Osteocyte (in vitro differentiated cells): ENCODE measurements at regions not wholly inside any gene's neighbourhood (a gene's known extent, or its start where the extent isn't known, plus 50 kb on each side); places are given as distances from the start of the nearest gene placed in this dataset.

Experiments used
- DNase-seq: peaks from one replicate; pipeline ENCODE4 v3.0.0; 2021; ENCODE audit warnings: mixed read lengths; ENCODE audit not compliant: unreplicated experiment; ENCODE audit errors: extremely low spot score
- H3K27ac Mint-ChIP-seq: one replicate; pipeline ENCODE4 v1.8.0; 2021; ENCODE audit warnings: mild to moderate bottlenecking, mixed read lengths; ENCODE audit not compliant: unreplicated experiment
- H3K27me3 Mint-ChIP-seq: one replicate; pipeline ENCODE4 v1.8.0; 2021; ENCODE audit warnings: mixed read lengths; ENCODE audit not compliant: unreplicated experiment
- H3K36me3 Mint-ChIP-seq: one replicate; pipeline ENCODE4 v1.8.0; 2021; ENCODE audit warnings: mixed read lengths; ENCODE audit not compliant: unreplicated experiment
- H3K4me1 Mint-ChIP-seq: one replicate; pipeline ENCODE4 v1.8.0; 2021; ENCODE audit warnings: mixed read lengths; ENCODE audit not compliant: unreplicated experiment
- H3K4me3 Mint-ChIP-seq: one replicate; pipeline ENCODE4 v1.8.0; 2021; ENCODE audit warnings: mild to moderate bottlenecking, moderate library complexity, mixed read lengths; ENCODE audit not compliant: unreplicated experiment
- H3K9me3 Mint-ChIP-seq: one replicate; pipeline ENCODE4 v1.8.0; 2021; ENCODE audit warnings: mixed read lengths; ENCODE audit not compliant: unreplicated experiment
- TF ChIP-seq, protein P1 (sequence below): fragments of 200-600 bp; sonication (generic); IDR thresholded peaks from 2 replicates; pipeline ENCODE4 v1.5.0; 2021; ENCODE audit warnings: antibody characterized with exemption, mild to moderate bottlenecking, moderate library complexity

DNA sequence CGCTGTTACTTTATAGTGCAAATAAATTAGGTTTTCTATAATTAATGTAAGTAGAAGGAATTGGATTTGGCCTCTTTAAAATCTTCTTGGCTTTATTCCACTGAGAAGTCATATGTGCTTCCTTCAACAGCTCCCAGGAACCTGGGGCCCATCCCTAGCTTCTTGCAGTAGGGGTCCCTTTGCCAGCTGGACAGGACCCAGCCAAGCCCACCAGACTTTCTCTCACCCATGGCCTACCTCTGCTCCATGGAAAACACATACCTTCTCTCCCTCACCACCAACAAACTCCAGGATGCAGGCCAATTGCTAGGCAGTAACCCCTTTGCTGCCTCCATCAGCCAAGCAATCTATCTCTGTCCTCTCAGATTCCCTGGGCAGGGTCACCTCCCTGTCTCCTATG is 84.0 kb downstream of the RSL24D1 start:
- no peaks in the 10 kb centered on the region for H3K9me3 Mint-ChIP-seq
- H3K4me1 Mint-ChIP-seq, result no peaks in the 10 kb centered on the region
- TF ChIP-seq, protein P1, sequence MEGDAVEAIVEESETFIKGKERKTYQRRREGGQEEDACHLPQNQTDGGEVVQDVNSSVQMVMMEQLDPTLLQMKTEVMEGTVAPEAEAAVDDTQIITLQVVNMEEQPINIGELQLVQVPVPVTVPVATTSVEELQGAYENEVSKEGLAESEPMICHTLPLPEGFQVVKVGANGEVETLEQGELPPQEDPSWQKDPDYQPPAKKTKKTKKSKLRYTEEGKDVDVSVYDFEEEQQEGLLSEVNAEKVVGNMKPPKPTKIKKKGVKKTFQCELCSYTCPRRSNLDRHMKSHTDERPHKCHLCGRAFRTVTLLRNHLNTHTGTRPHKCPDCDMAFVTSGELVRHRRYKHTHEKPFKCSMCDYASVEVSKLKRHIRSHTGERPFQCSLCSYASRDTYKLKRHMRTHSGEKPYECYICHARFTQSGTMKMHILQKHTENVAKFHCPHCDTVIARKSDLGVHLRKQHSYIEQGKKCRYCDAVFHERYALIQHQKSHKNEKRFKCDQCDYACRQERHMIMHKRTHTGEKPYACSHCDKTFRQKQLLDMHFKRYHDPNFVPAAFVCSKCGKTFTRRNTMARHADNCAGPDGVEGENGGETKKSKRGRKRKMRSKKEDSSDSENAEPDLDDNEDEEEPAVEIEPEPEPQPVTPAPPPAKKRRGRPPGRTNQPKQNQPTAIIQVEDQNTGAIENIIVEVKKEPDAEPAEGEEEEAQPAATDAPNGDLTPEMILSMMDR, result no peak
- DNase-seq, result no peak
- peaks cover 6% of the 10 kb centered on the region for H3K27me3 Mint-ChIP-seq
- H3K4me3 Mint-ChIP-seq, result no peak overlapping the region
- H3K27ac Mint-ChIP-seq, result no peak overlapping the region
- H3K36me3 Mint-ChIP-seq, result no peaks in the 10 kb centered on the region

GRCh38 chr15:55110446-55110845 is 86.3 kb downstream of the RSL24D1 start:
- TF ChIP-seq, protein P1, result no peak
- no peaks in the 10 kb centered on the region for H3K9me3 Mint-ChIP-seq
- no peak overlapping the region for H3K4me3 Mint-ChIP-seq
- H3K27ac Mint-ChIP-seq, result no peak overlapping the region
- H3K4me1 Mint-ChIP-seq, result no peaks in the 10 kb centered on the region
- H3K27me3 Mint-ChIP-seq, result peaks cover 6% of the 10 kb centered on the region
- no peaks in the 10 kb centered on the region for H3K36me3 Mint-ChIP-seq
- no peak for DNase-seq

GRCh38 chr15:55108858-55109518 is 87.8 kb downstream of the RSL24D1 start:
- H3K27me3 Mint-ChIP-seq, result peaks cover 12% of the 10 kb centered on the region
- TF ChIP-seq, protein P1, result peak; percentile 68
- H3K4me3 Mint-ChIP-seq, result no peak overlapping the region
- no peak for DNase-seq
- no peaks in the 10 kb centered on the region for H3K4me1 Mint-ChIP-seq
- no peaks in the 10 kb centered on the region for H3K9me3 Mint-ChIP-seq
- H3K36me3 Mint-ChIP-seq, result no peaks in the 10 kb centered on the region
- no peak overlapping the region for H3K27ac Mint-ChIP-seq

- Mint-ChIP-seq H3K4me1 (no peaks in the 10 kb centered on the region), H3K27me3 (peaks cover 16% of the 10 kb centered on the region), H3K4me3 (no peak overlapping the region), H3K9me3 (no peaks in the 10 kb centered on the region), H3K27ac (no peak overlapping the region), H3K36me3 (no peaks in the 10 kb centered on the region)
- no peak for DNase-seq
- TF ChIP-seq, protein P1, result no peak
Measured at GRCh38 chr15:55108448-55108847, 88.3 kb downstream of the RSL24D1 start.

GRCh38 chr15:55106155-55106554 is 90.6 kb downstream of the RSL24D1 start:
- no peaks in the 10 kb centered on the region for H3K4me1 Mint-ChIP-seq
- TF ChIP-seq, protein P1, result no peak
- peaks cover 21% of the 10 kb centered on the region for H3K27me3 Mint-ChIP-seq
- no peaks in the 10 kb centered on the region for H3K36me3 Mint-ChIP-seq
- no peaks in the 10 kb centered on the region for H3K9me3 Mint-ChIP-seq
- H3K27ac Mint-ChIP-seq, result no peak overlapping the region
- no peak for DNase-seq
- H3K4me3 Mint-ChIP-seq, result no peak overlapping the region
